ENCODE measurements at regions not wholly inside any gene's neighbourhood (a gene's known extent, or its start where the extent isn't known, plus 50 kb on each side); places are given as distances from the start of the nearest gene placed in this dataset.
"Not testable (repeated sequence)": the region's sequence is repeated elsewhere in the genome, so short reads cannot be mapped to it uniquely, and the experiment has no call there.

DNA sequence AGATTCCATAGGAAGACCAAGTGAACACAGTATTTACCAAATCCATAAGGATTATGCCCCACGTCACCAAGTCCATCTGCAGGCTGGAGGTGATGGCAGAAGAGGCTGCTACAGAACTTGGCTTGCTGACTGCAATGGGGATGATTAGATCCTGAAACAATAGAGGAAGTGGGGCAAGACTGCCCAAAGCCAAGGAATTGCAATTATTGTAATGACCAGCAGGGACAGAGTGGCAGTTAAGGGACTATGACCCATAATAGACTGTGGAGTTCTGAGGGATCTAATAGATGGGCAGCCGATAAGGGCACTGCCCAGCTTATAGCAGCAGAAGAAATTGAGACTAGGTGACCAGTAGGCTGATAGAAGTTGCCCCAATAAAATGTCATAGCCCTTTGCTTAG lies 108.4 kb downstream of the MINAR1 start:
- no peak for DNase-seq

GRCh38 chr15:79541196-79541595 lies 109.1 kb downstream of the MINAR1 start:
- DNase-seq = no peak

DNA sequence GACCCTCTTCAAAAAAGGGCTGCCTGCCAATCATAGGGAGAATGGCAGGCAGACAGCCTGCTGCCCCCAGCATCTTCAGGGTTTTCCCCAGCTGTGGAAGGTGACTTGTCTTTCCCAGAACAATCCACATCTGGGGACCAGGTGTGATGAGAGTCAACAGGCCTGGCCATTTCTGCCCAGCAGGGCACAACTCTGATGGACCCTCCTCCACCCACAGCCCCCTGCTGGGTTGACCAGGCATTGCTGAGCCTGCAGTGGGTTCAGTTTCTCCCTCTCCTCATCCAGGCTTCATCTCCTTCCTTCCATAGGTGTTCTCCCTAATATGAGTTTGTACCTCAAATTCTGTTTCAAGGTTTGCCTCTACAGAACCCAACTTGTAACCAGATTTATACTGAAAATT lies 111.0 kb downstream of the MINAR1 start:
- DNase-seq = no peak

GRCh38 chr15:79549196-79549595 lies 117.1 kb downstream of the MINAR1 start:
- no peak for DNase-seq

GRCh38 chr15:79560384-79560783 lies 128.2 kb downstream of the MINAR1 start:
- DNase-seq = no peak

DNA sequence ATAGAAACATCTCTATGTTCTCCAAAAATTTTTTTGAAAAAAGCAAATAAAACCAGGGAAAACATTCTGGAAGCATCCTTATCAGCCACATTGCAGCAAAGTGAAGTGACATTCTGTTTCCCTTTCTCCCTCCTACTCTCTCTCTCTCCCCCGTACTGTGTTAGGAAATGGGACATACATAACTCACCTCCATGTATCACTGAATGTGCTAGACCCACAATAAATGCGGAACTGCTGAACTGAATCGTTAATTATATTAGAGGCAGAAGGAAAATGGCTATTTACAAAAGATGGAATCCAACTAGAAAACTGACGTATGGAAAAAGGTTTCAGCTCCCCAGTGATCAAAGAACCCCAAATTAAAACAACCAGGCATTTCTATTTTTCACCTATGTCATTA lies 129.8 kb downstream of the MINAR1 start:
- no peak for DNase-seq

GRCh38 chr15:79562403-79562815 lies 130.3 kb downstream of the MINAR1 start:
- no peak for DNase-seq

DNA sequence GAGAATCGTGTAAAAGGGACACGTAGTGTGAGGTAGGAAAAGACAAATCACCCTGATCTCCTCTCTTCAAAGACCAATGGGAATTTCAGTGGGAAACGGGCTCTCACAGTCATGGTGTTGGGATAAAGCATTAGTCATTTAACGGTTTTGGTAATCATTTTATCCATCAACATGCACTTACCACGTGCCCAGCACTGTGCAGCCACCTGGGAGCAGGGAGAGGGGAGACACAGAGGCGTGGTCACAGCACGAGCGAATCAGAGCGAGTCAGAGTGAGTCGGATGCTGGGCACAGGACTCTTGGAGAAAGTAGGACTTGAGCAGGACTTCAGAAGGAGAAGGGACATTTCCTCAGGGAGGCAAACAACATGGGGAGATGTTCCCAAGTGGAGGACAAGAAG lies 130.8 kb downstream of the MINAR1 start:
- DNase-seq = no peak

DNA sequence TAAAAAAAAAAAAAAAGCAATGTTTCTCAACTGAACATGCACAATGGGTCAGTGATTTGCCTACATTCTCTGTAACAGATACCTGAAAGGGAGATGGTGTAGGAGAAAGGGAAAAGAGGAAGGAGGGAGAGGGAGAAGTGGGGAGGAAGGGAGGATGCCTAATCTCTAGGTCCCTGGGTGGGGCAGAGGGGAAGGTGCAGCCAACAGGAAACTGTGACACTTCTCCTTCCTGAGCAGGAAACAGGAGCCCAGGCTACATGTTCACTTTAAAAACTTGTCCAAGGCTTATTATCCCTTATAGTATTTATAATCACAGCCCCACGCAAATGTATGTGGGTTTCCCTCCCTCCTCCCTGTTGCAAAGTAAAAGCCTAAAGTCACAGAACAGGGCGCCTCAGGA lies 137.9 kb downstream of the MINAR1 start:
- DNase-seq = no peak

DNA sequence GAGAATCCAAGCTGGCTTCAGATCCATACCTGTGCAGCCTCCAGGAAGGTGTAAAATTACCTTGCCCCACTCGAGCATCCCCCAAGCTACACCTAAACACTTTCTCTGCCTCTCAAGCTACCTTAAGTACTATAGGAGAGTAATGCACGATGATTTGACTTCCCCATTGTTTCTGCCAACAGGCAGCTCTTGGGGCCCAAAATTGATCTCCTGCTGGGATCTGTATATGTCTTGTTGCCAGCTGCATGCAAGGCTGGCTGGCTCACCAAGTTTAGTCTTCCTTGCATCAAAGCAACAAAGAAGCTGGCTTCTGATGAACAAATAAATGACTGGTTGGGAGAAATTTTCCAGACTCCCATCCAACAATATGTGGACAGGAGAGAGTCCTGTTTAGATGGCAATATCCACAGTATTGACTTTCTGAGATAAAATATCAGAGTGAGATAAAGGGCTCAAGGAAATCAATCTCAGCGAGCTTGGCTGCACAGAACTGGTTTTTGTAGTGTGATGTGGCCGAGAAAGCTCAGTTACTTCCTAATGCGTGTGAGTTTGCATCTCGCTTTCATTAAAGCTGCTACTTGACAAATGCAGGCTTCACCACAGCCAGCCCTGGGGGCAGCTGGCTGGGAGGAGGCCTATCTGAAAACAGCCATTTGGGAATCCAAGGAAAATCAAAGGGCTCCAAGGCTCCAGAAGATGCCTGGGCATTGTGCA lies 140.7 kb downstream of the MINAR1 start:
- no peak for DNase-seq

GRCh38 chr15:79574431-79575273 lies 142.5 kb downstream of the MINAR1 start:
- DNase-seq = not testable (repeated sequence)

GRCh38 chr15:79582650-79583049 lies 150.5 kb downstream of the MINAR1 start:
- no peak for DNase-seq

GRCh38 chr15:79592126-79592525 lies 160.0 kb downstream of the MINAR1 start:
- DNase-seq = no peak

DNA sequence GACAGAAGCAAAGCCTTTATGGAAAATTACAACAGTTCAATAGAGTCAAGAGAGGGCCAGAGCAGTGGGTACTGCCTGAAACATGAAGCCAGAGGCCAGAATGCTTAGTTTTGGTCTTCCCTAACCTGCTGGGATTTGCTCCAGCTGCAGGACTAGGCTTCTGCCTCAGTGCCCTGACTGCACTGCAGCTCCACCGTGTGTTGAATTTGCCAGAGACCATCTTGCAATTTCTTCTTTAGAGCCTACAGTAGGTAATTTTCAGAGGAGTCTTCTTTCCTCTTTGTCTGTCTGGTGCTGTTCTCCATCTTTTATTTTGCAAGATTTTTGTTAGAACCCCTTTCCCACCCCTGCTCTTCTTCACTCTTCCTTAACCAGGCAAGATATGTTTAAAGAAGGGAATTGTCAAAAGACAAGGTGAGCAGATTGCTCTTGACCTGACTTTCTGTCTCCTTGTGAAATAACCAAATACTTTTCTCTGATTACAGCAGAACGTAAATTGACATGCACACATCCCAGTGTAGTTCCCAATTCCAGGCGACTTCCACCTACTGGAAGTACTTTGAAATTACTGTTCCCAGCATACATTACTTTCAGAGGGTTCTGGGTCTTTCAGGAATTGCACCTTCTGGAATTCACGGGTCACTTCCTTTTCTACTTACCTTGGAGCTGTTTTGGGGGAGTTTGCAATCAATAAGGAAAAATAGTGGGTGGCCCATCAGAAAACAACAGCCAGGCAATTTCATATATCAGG lies 161.2 kb downstream of the MINAR1 start:
- no peak for DNase-seq

DNA sequence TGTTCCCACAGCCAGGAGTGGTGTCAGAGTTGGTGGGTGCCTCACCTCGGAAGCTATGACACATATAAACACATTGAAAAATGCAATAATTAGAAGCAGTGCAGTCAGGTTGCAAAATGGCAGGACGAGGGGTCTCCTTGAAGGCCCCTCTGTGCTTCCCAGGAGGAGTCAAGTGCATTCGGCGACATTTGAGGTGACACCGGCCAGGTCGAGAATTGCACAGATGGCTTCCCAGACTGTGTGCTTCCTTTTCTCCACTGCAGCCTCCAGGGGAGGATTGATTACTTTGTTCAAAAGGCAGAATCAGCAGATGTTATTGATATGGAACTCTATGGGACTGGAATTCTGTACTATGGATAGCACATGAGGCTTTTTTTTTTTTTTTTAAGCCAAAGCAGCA lies 163.2 kb downstream of the MINAR1 start:
- DNase-seq = no peak

DNA sequence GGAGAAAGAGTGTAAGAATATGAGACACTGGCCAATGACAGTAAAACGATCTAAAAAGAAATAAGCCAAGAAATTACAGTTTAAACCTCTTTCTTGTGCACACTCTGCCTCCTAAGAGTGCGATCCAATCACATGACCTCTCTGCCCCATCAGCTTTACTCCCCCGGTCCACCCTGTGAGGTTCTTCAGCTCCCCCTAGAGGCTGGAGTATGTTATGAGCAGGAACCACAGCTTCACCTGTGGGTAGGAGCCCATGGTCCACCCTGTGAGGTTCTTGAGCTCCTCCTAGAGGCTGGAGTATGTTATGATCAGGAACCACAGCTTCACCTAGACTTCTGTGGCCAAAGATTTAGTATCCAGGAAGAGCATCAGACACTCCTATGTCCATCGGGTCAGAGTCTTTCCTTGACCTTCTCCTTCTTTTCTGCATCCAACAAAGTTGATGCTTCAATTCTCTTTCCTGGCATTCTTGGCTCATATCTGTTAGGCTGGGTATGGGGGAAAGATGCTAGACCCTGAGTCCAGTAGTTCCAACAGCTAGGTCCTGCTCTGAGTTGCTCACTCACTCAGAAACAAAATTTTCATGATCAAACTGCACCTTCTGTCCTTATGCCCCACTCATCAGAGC lies 164.0 kb downstream of the MINAR1 start:
- peak in 1 of 2 donors; percentile 3 for DNase-seq

GRCh38 chr15:79598639-79599038 lies 166.5 kb downstream of the MINAR1 start:
- DNase-seq = no peak

DNA sequence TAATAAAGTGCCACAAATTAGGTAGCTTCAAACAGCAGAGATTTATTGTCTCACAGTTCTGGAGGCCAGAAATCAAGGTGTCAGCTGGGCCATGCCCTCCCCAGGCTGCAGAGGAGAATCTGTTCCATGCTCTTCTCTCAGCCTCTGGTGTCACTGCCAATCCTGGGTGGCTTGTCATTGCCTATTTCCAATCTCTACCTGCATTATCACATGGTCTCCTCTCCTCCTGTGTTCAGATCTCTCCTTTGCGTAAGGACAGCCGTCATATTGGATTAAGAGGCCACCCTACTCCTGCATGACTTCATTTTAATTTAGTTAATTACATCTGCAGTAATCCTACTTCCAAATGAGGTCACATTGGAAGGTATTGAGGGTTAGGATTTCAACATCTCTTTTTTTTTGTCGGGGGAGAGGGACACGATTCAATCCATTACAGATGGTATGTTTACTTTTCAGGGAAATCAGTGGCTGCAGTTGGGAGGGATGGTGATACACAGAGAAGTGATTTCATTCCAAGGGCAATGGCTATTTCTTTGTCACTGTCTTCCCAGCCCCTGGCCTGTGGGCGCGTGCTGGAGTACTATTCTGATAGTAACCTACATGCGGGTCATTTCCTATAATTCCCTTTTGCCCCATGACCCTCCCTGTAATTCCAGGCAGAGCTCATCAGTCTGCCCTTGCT lies 169.4 kb downstream of the MINAR1 start:
- no peak for DNase-seq

DNA sequence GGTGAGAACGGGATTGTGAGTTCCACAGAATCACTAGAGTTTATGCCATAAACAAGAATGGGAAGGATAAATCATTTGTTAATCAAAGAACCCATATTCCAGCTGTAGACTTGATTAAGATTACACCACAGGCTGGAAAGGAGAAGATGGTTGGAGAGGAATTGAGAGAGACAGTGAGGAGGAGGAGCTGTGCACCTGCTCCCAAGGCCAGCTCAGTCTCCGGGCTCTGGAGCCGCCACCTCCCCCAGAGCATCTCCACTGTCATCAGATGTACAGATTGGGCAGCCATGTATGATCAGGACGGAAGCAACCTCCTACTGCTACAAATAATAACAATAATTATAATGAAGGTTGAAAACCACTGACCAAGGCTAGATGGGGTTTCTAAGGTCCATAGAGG lies 170.0 kb downstream of the MINAR1 start:
- DNase-seq = no peak

- no peak for DNase-seq
Measured at GRCh38 chr15:79602731-79603130, 170.6 kb downstream of the MINAR1 start.

DNA sequence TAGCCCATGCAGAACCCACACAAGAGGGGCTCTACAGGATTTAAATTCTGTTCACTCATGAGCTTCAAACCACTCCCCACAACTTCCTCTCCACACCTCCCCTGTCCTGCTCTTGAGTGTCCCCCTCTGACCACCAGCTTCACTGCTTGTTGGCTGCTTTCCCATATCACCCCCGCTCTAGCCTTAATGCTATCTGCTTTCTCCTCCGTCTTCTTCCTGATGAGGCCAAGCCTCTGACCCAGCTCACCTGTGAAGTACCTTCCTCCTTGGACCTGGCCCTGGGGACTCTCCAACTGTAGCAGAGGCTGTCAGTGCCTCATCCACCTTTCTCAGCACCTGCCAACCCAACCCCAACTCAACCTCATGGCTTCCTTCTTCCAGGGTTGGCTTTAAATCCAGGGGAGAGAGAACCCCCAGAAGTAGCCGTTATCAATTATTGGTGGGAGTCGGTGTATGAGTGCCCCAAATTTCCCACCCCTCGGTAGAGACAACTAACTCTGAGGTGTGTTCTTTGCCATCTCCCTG lies 174.8 kb downstream of the MINAR1 start:
- no peak for DNase-seq

Measured in hippocampal formation (tissue), 2 donors.